ENCODE measurements at regions not wholly inside any gene's neighbourhood (a gene's known extent, or its start where the extent isn't known, plus 50 kb on each side); places are given as distances from the start of the nearest gene placed in this dataset.
"Not testable (repeated sequence)": the region's sequence is repeated elsewhere in the genome, so short reads cannot be mapped to it uniquely, and the experiment has no call there.

- POLR2A ChIA-PET = no interaction called here
- H3K9me3 Mint-ChIP-seq = no peaks in the 10 kb centered on the region
- no peak for DNase-seq
- no peak overlapping the region for H3K27ac Mint-ChIP-seq
- H3K4me3 Mint-ChIP-seq = no peak overlapping the region
- ATAC-seq (ENCODE audit: low read depth) = no peak
- no peaks in the 10 kb centered on the region for H3K4me1 Mint-ChIP-seq
- no peaks in the 10 kb centered on the region for H3K27me3 Mint-ChIP-seq
- no peaks in the 10 kb centered on the region for H3K36me3 Mint-ChIP-seq
Measured at GRCh38 chr4:132316738-132317137, 832.4 kb upstream of the PCDH10 start.

- ATAC-seq (ENCODE audit: low read depth) = no peak
- no peak for DNase-seq
- Mint-ChIP-seq H3K27me3 (no peaks in the 10 kb centered on the region), H3K9me3 (no peaks in the 10 kb centered on the region), H3K4me1 (no peaks in the 10 kb centered on the region), H3K4me3 (no peak overlapping the region), H3K27ac (no peak overlapping the region), H3K36me3 (no peaks in the 10 kb centered on the region)
- POLR2A ChIA-PET = no interaction called here
Measured at GRCh38 chr4:132317923-132318322, 831.2 kb upstream of the PCDH10 start.

GRCh38 chr4:132328761-132329160, 820.3 kb upstream of the PCDH10 start:
- Mint-ChIP-seq H3K4me1 (no peaks in the 10 kb centered on the region), H3K4me3 (no peak overlapping the region), H3K36me3 (no peaks in the 10 kb centered on the region), H3K27ac (no peak overlapping the region), H3K27me3 (no peaks in the 10 kb centered on the region), H3K9me3 (no peaks in the 10 kb centered on the region)
- no peak for DNase-seq
- no peak for ATAC-seq (ENCODE audit: low read depth)
- POLR2A ChIA-PET = no interaction called here

DNA sequence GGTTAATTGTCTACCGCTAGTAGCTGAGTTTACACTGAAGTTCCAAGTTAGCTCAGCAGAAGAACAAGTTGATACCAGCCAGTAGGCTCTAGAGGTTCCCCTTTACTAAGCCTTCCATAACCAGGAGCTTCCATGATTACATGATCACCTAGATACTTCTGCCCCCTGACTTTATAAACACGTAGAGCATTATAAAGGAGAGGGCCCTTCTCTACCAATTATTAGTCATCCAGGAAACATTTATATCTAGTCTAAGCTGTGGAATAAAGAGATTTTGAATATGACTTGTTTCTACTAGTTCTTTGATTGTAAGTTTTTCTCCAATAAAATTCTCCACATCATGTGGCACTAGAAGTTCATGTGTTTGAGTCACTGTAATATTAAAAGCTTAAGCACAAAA, 818.1 kb upstream of the PCDH10 start:
- no peaks in the 10 kb centered on the region for H3K36me3 Mint-ChIP-seq
- POLR2A ChIA-PET = no interaction called here
- H3K4me3 Mint-ChIP-seq = no peak overlapping the region
- H3K27ac Mint-ChIP-seq = no peak overlapping the region
- H3K9me3 Mint-ChIP-seq = no peaks in the 10 kb centered on the region
- no peak for DNase-seq
- no peaks in the 10 kb centered on the region for H3K27me3 Mint-ChIP-seq
- ATAC-seq (ENCODE audit: low read depth) = no peak
- H3K4me1 Mint-ChIP-seq = no peaks in the 10 kb centered on the region

GRCh38 chr4:132332932-132333723, 816.0 kb upstream of the PCDH10 start:
- Mint-ChIP-seq H3K4me3 (no peak overlapping the region), H3K36me3 (no peaks in the 10 kb centered on the region), H3K9me3 (no peaks in the 10 kb centered on the region), H3K27ac (no peak overlapping the region), H3K4me1 (no peaks in the 10 kb centered on the region), H3K27me3 (no peaks in the 10 kb centered on the region)
- no peak for ATAC-seq (ENCODE audit: low read depth)
- POLR2A ChIA-PET = no interaction called here
- no peak for DNase-seq

- POLR2A ChIA-PET = no interaction called here
- no peak overlapping the region for H3K4me3 Mint-ChIP-seq
Measured at GRCh38 chr4:132333724-132334047, 815.4 kb upstream of the PCDH10 start.

GRCh38 chr4:132334081-132334480, 815.0 kb upstream of the PCDH10 start:
- H3K4me3 Mint-ChIP-seq = no peak overlapping the region
- POLR2A ChIA-PET = no interaction called here
- H3K27ac Mint-ChIP-seq = no peak overlapping the region
- ATAC-seq (ENCODE audit: low read depth) (no peak), DNase-seq (no peak)
- H3K27me3 Mint-ChIP-seq = no peaks in the 10 kb centered on the region
- H3K36me3 Mint-ChIP-seq = no peaks in the 10 kb centered on the region
- H3K4me1 Mint-ChIP-seq = no peaks in the 10 kb centered on the region
- no peaks in the 10 kb centered on the region for H3K9me3 Mint-ChIP-seq

More at GRCh38 chr4:132333724-132334047, 815.4 kb upstream of the PCDH10 start:
- Mint-ChIP-seq H3K27me3 (no peaks in the 10 kb centered on the region), H3K36me3 (no peaks in the 10 kb centered on the region), H3K4me1 (no peaks in the 10 kb centered on the region), H3K27ac (no peak overlapping the region), H3K9me3 (no peaks in the 10 kb centered on the region)
- DNase-seq (no peak), ATAC-seq (ENCODE audit: low read depth) (no peak)

- H3K36me3 Mint-ChIP-seq = no peaks in the 10 kb centered on the region
- POLR2A ChIA-PET = no interaction called here
- no peak for ATAC-seq (ENCODE audit: low read depth)
Measured at GRCh38 chr4:132344924-132345828, 803.9 kb upstream of the PCDH10 start.

GRCh38 chr4:132346016-132346415, 803.1 kb upstream of the PCDH10 start:
- peaks cover 1% of the 10 kb centered on the region for H3K9me3 Mint-ChIP-seq
- DNase-seq = no peak
- no peaks in the 10 kb centered on the region for H3K27me3 Mint-ChIP-seq
- no peak overlapping the region for H3K4me3 Mint-ChIP-seq
- POLR2A ChIA-PET = no interaction called here
- no peaks in the 10 kb centered on the region for H3K4me1 Mint-ChIP-seq
- H3K36me3 Mint-ChIP-seq = no peaks in the 10 kb centered on the region
- no peak for ATAC-seq (ENCODE audit: low read depth)
- H3K27ac Mint-ChIP-seq = no peak overlapping the region

More at GRCh38 chr4:132344924-132345828, 803.9 kb upstream of the PCDH10 start:
- Mint-ChIP-seq H3K4me3 (no peak overlapping the region), H3K9me3 (peaks cover 1% of the 10 kb centered on the region), H3K4me1 (no peaks in the 10 kb centered on the region), H3K27ac (no peak overlapping the region), H3K27me3 (no peaks in the 10 kb centered on the region)
- DNase-seq = no peak

- H3K4me1 Mint-ChIP-seq; ATAC-seq (ENCODE audit: low read depth): not testable (repeated sequence)
Measured at GRCh38 chr4:132351606-132352005, 797.5 kb upstream of the PCDH10 start.

GRCh38 chr4:132382243-132382642, 766.9 kb upstream of the PCDH10 start:
- POLR2A ChIA-PET = no interaction called here
- H3K4me3 Mint-ChIP-seq = no peak overlapping the region
- no peaks in the 10 kb centered on the region for H3K27me3 Mint-ChIP-seq
- H3K27ac Mint-ChIP-seq = no peak overlapping the region
- DNase-seq = no peak
- peaks cover 3% of the 10 kb centered on the region for H3K9me3 Mint-ChIP-seq
- no peak for ATAC-seq (ENCODE audit: low read depth)
- no peaks in the 10 kb centered on the region for H3K4me1 Mint-ChIP-seq
- no peaks in the 10 kb centered on the region for H3K36me3 Mint-ChIP-seq

More at GRCh38 chr4:132351606-132352005, 797.5 kb upstream of the PCDH10 start:
- H3K27me3 Mint-ChIP-seq, H3K4me3 Mint-ChIP-seq, POLR2A ChIA-PET, H3K27ac Mint-ChIP-seq, H3K36me3 Mint-ChIP-seq, DNase-seq, H3K9me3 Mint-ChIP-seq: not testable (repeated sequence)

GRCh38 chr4:132383571-132384199, 765.4 kb upstream of the PCDH10 start:
- Mint-ChIP-seq H3K4me3 (no peak overlapping the region), H3K9me3 (peaks cover 3% of the 10 kb centered on the region), H3K4me1 (no peaks in the 10 kb centered on the region), H3K27me3 (no peaks in the 10 kb centered on the region), H3K36me3 (no peaks in the 10 kb centered on the region), H3K27ac (no peak overlapping the region)
- ATAC-seq (ENCODE audit: low read depth) (no peak), DNase-seq (no peak)
- POLR2A ChIA-PET = no interaction called here

DNA sequence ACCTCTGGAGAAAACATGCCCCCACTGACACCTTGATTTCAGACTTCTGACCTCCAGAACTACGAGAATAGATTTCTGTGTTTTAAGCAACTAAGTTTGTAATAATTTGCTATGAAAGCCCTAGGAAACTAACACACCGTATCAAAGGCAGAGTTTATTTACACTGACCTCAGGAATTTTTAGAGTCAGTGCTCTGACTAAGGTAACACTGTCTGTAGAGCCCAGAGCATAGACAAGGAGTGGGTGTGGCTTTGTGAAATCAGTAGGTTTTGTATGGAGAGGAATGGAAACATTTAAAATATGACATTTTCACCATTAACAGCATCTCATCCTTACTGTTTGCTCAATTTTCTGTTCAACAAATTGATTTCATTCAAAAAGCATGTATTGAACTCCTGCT, 764.4 kb upstream of the PCDH10 start:
- Mint-ChIP-seq H3K9me3 (peaks cover 3% of the 10 kb centered on the region), H3K36me3 (no peaks in the 10 kb centered on the region), H3K4me3 (no peak overlapping the region), H3K4me1 (no peaks in the 10 kb centered on the region), H3K27me3 (no peaks in the 10 kb centered on the region), H3K27ac (no peak overlapping the region)
- DNase-seq = no peak
- ATAC-seq (ENCODE audit: low read depth) = no peak
- POLR2A ChIA-PET = no interaction called here

GRCh38 chr4:132386130-132386529, 763.0 kb upstream of the PCDH10 start:
- Mint-ChIP-seq H3K27ac (no peak overlapping the region), H3K4me1 (no peaks in the 10 kb centered on the region), H3K36me3 (no peaks in the 10 kb centered on the region), H3K27me3 (no peaks in the 10 kb centered on the region), H3K9me3 (peaks cover 3% of the 10 kb centered on the region), H3K4me3 (no peak overlapping the region)
- no peak for DNase-seq
- no peak for ATAC-seq (ENCODE audit: low read depth)
- POLR2A ChIA-PET = no interaction called here

All from activated naive CD8-positive, alpha-beta T cell treated with anti-CD3 and anti-CD28 coated beads, Interleukin-2, amount 10 ng/mL, durations not matched to agents 7 days and 5 days (primary cell).